Ishikawa (cell line): ENCODE measurements at regions not wholly inside any gene's neighbourhood (a gene's known extent, or its start where the extent isn't known, plus 50 kb on each side); places are given as distances from the start of the nearest gene placed in this dataset.

Experiments used
- CEBPB ChIP-seq: IDR thresholded peaks from 2 replicates; pipeline ENCODE4 v1.6.1; 2012
- CREB1 ChIP-seq: IDR thresholded peaks from 2 replicates; pipeline ENCODE4 v1.6.1; 2012; ENCODE audit warnings: low read depth
- EGR1 ChIP-seq: IDR thresholded peaks from 2 replicates; pipeline ENCODE4 v1.6.1; 2012
- EP300 ChIP-seq: IDR thresholded peaks from 2 replicates; pipeline ENCODE4 v1.6.1; 2012; ENCODE audit warnings: borderline replicate concordance
- FOXM1 ChIP-seq: IDR thresholded peaks from 2 replicates; pipeline ENCODE4 v1.6.1; 2012; ENCODE audit warnings: low read depth, borderline replicate concordance
- NFIC ChIP-seq: IDR thresholded peaks from 2 replicates; pipeline ENCODE4 v1.6.1; 2012
- RAD21 ChIP-seq: IDR thresholded peaks from 2 replicates; pipeline ENCODE4 v1.6.1; 2012; ENCODE audit warnings: low read depth
- TAF1 ChIP-seq: IDR thresholded peaks from 2 replicates; pipeline ENCODE4 v1.6.1; 2012; ENCODE audit warnings: low read depth, mild to moderate bottlenecking
- TCF12 ChIP-seq: IDR thresholded peaks from 2 replicates; pipeline ENCODE4 v1.6.1; 2012; ENCODE audit warnings: low read depth
- TEAD4 ChIP-seq: IDR thresholded peaks from 2 replicates; pipeline ENCODE4 v1.6.1; 2012
- YY1 ChIP-seq: IDR thresholded peaks from 2 replicates; pipeline ENCODE4 v1.6.1; 2012; ENCODE audit warnings: low read depth
- ZBTB7A ChIP-seq: IDR thresholded peaks from 2 replicates; pipeline ENCODE4 v1.6.1; 2012; ENCODE audit warnings: low read depth
- TF ChIP-seq, protein P1 (sequence below): IDR thresholded peaks from 2 replicates; pipeline ENCODE4 v1.6.1; 2012
- TF ChIP-seq, protein P2 (sequence below): IDR thresholded peaks from 2 replicates; pipeline ENCODE4 v1.6.1; 2012; ENCODE audit warnings: low read depth, mild to moderate bottlenecking
- TF ChIP-seq, protein P3 (sequence below): IDR thresholded peaks from 2 replicates; pipeline ENCODE4 v1.6.1; 2012

DNA sequence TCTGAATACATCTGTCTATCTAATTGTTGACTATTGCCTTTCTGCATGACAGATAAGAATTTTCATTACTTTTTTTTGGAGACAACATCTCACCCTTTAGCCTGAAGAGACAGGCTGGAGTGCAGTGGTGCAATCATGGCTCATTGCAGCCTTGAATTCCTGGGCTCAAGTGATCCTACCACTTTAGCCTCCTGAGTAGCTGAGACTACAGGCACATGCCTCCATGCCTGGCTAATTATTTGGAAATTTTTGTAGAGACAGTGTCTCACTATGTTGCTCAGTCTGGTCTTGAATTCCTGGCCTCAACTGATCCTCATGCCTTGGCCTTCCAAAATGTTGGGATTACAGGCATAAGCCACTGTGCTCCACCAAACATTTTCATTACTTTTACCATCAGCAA is 99.8 kb upstream of the ELAC2 start:
- TF ChIP-seq TEAD4 (no peak), NFIC (no peak), ZBTB7A (no peak), TCF12 (no peak), FOXM1 (no peak), EGR1 (no peak), CREB1 (no peak), TAF1 (no peak), CEBPB (no peak), RAD21 (no peak), EP300 (no peak)
- TF ChIP-seq, protein P1, sequence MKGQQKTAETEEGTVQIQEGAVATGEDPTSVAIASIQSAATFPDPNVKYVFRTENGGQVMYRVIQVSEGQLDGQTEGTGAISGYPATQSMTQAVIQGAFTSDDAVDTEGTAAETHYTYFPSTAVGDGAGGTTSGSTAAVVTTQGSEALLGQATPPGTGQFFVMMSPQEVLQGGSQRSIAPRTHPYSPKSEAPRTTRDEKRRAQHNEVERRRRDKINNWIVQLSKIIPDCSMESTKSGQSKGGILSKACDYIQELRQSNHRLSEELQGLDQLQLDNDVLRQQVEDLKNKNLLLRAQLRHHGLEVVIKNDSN: no peak
- TF ChIP-seq, protein P2, sequence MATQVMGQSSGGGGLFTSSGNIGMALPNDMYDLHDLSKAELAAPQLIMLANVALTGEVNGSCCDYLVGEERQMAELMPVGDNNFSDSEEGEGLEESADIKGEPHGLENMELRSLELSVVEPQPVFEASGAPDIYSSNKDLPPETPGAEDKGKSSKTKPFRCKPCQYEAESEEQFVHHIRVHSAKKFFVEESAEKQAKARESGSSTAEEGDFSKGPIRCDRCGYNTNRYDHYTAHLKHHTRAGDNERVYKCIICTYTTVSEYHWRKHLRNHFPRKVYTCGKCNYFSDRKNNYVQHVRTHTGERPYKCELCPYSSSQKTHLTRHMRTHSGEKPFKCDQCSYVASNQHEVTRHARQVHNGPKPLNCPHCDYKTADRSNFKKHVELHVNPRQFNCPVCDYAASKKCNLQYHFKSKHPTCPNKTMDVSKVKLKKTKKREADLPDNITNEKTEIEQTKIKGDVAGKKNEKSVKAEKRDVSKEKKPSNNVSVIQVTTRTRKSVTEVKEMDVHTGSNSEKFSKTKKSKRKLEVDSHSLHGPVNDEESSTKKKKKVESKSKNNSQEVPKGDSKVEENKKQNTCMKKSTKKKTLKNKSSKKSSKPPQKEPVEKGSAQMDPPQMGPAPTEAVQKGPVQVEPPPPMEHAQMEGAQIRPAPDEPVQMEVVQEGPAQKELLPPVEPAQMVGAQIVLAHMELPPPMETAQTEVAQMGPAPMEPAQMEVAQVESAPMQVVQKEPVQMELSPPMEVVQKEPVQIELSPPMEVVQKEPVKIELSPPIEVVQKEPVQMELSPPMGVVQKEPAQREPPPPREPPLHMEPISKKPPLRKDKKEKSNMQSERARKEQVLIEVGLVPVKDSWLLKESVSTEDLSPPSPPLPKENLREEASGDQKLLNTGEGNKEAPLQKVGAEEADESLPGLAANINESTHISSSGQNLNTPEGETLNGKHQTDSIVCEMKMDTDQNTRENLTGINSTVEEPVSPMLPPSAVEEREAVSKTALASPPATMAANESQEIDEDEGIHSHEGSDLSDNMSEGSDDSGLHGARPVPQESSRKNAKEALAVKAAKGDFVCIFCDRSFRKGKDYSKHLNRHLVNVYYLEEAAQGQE: no peak

DNA sequence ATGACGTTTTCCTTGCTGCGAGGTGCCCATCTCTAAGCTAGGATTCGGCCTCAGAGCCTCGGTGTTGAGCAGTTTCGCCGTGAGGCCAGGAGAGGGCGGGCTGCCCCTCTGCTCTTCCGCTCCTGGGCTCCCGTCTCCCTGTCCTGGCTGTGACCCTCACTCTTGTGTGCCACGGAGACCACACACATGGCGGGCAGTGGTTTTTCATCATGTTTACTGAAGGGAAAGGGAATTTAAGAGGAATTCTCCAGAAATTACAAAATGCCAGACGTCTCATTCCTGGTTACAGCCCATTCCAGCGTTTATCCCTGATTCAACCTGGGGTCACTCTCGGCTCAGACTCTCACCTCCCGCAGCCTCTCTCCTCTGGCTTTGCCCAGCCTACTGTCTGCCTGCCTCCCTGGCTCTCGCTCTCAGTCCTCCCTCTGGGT is 96.8 kb upstream of the ELAC2 start:
- peak; percentile 30 for TF ChIP-seq RAD21
- no peak for TF ChIP-seq CEBPB

DNA sequence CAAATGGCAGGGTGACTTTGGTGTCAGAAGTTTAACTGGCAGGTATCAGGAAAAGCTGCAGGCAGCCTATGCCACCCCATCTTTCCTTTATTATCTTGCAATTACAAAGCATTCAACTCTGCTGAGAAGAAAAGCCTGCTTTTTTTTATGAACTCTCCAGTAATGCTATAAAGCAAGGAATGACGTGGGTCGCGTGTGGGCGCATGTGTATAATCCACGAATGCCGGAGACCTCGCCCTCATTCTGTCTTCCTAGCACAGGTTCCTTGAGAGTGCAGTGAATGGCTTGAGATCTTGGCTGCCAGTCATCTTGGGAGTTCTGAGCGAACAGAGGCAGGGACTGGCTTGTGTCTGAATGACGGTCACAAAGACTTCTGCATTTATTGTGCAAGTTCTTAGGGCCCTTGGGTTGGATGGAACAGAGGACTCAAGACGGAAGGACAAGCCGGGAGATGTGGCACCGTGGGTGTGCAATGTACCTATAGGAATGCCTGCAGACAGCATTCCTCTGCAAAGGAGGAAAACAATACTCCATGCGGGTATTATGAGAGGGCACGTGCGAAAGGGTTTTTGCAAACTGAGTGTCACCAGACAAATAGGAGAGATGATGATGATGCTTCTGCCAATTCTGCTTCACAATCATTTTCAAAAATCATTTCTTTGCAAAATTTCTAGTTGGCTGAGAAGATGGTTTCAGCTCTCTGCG is 96.1 kb upstream of the ELAC2 start:
- TF ChIP-seq EGR1 (no peak), TEAD4 (no peak), YY1 (no peak), CREB1 (no peak), TAF1 (no peak), CEBPB (no peak)

DNA sequence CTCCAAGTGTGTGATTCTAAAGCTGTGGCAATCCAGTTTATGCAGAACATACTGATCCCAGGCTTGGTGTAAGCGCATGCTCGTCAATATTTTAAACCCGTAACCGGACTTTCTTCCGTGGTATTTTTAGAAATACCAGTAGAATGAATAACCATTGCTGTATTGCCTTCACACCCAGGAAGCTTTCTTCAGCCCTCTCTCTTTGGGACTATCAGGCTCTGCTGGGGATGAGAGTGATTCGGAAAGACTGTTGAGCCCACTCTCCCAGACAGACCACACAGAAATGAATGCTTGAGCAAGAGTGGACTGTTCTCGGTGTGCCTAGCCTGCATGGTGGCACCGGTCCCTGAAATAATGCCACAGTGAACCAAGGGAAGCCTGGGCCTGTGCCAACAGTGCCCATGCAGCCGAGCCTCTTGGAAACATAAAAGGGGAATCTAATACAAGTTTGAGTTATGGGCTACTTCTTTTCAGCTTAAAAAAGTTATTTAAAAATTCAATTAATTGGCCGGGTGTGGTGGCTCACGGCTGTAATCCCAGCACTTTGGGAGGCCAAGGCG is 89.9 kb upstream of the ELAC2 start:
- TF ChIP-seq TAF1: no peak
- TF ChIP-seq EGR1: no peak
- no peak for TF ChIP-seq EP300
- no peak for TF ChIP-seq YY1

DNA sequence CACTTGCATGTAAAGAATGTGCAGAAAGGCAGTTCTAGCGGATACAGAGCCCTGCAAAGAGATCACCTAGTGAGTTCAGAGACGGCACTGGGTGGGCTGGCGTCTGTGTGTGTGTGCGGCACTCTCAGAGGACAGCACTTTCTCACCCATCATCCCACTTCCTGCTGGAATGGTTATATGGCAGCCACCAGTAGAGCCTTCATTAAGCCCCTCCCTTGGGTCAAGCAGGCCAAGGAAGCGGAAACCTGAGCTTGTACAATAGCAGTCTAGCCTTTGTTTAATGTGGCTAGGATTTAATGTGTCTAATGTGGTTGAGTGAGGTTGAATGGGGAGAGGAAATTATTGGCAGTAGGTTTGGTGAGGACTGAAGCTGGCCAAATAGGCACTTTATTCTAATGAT is 88.3 kb upstream of the ELAC2 start:
- TF ChIP-seq ZBTB7A: no peak
- TF ChIP-seq TCF12: no peak

DNA sequence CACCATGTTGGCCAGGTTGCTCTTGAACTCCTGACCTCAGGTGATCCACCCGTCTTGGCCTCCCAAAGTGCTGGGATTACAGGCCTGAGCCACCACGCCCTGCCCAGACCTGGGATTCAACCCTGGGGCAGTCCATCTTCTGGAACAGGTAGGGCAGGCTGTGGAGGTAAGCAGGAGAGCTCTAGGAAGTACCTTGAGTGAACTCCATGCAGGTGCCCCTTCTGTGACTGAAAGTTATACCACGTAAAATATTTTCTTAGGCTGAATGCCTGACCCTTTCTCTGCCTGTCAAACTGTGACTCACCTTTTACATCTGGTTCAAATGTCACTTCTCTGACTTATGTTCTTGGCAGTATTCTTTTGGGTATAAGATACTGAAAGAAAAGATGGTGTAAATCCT is 86.7 kb upstream of the ELAC2 start:
- TF ChIP-seq, protein P3, sequence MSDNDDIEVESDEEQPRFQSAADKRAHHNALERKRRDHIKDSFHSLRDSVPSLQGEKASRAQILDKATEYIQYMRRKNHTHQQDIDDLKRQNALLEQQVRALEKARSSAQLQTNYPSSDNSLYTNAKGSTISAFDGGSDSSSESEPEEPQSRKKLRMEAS: no peak

DNA sequence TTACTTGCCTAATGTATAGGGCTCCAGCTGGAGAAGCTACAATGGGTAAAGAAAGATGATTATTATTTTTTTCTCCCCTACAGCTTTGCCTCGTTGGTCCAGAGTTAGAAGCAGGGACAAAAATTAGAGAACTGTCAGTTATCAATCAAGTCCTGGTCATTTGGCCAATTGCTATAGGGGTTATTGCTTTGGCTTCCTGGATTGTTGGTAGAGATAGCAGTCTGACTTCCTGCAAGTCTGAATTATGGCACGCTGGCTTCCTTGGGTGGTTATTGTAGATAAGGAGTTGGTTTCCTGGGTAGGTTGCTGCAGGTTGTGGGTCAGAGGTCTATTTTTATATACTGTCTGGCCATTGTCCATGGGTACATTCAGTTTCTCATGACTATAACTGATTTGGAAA is 84.7 kb upstream of the ELAC2 start:
- TF ChIP-seq, protein P3: no peak
- TF ChIP-seq TCF12 (no peak), EP300 (no peak), EGR1 (no peak)
- TF ChIP-seq, protein P2: no peak

DNA sequence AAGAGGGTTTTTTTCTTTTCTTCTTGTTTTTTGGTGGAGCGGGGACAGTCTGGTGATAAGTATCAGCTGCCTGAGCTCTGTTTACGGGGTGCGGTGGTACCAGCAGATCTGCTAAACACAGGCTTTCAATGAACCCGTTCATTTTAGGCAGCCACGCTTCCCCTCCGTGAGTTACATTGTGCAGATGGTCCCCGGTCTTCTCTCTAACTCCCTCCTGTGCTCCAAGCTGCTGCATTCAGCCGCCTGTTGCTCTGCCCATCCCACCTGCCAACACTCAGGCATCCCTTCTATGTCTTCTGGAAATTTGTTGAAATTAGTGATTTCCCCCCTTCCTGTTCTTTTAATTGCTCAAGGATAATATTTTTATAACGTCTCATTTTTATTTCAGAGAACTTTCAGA is 82.1 kb upstream of the ELAC2 start:
- TF ChIP-seq, protein P2: no peak
- TF ChIP-seq CREB1 (no peak), TEAD4 (no peak), EP300 (no peak), NFIC (no peak), EGR1 (no peak), TCF12 (no peak), TAF1 (no peak), YY1 (no peak), FOXM1 (no peak), CEBPB (no peak)
- TF ChIP-seq, protein P1: no peak
- TF ChIP-seq, protein P3: no peak
